HCT116 (cell line): ENCODE measurements at regions not wholly inside any gene's neighbourhood (a gene's known extent, or its start where the extent isn't known, plus 50 kb on each side); places are given as distances from the start of the nearest gene placed in this dataset.

Source experiments
- ATAC-seq: fragments of 200-7000 bp; cut with Tn5 transposase; 2 replicates; pipeline ENCODE4 v1.9.1; 2020; ENCODE audit warnings: mild to moderate bottlenecking, moderate library complexity
- BruUV-seq: library from RNA; stranded (reverse); fragments of 400-500 nt; replicated peaks from 2 replicates; lab custom pipeline; 2021; lab: Mats Ljungman, UMichigan
- CTCF ChIA-PET: fragments of 300-600 bp; sonication (Branson Sonifier 250); formaldehyde crosslinking; loops from one replicate; lab custom pipeline; 2021; ENCODE audit warnings: antibody characterized with exemption; lab: Charles Lee
- POLR2A ChIA-PET: fragments of 300-600, 350-600 bp; sonication (Branson Sonifier 250); formaldehyde crosslinking; loops from one replicate; lab custom pipeline; 2021; ENCODE audit warnings: antibody characterized with exemption; lab: Charles Lee
- RAD21 ChIA-PET, 2 experiments: fragments of 300-600 bp; sonication (Branson Sonifier 250); formaldehyde crosslinking; loops; one replicate each; lab custom pipeline; 2023; ENCODE audit warnings: low total read pairs in 2 of 2; ENCODE audit not compliant: uncharacterized antibody in 2 of 2, unreplicated experiment in 2 of 2, low non-redundant PET in 1 of 2; lab: Charles Lee
- DNase-seq: peaks from one replicate; pipeline ENCODE4 v3.0.0-alpha.2; 2010; ENCODE audit warnings: low read depth, low spot score
- H2AFZ ChIP-seq: fragments of 200-600 bp; shearing (Covaris generic), sonication (generic); 2 replicates; pipeline ENCODE4 v1.6.1; 2017; ENCODE audit warnings: low read depth, mixed run types, mixed read lengths, antibody characterized with exemption, low read length; ENCODE audit not compliant: poor library complexity, severe bottlenecking
- H3K27ac ChIP-seq: 2 replicates; pipeline ENCODE4 v1.5.1; 2012; ENCODE audit warnings: low read depth, low read length
- H3K27me3 ChIP-seq: fragments of 200-600 bp; sonication (generic); 2 replicates; pipeline ENCODE4 v1.6.1; 2016; ENCODE audit warnings: mixed run types, low read length, mixed read lengths; ENCODE audit not compliant: insufficient read depth
- H3K36me3 ChIP-seq, 2 experiments: fragments of 200-500 bp in 1 of 2; fragments of 200-600 bp in 1 of 2; sonication (Bioruptor generic) in 1 of 2; sonication (generic) in 1 of 2; 2 replicates each; pipeline versions ENCODE4 v1.5.1 to v1.6.1; 2014 to 2016; ENCODE audit warnings: low read length in 2 of 2, inconsistent platforms in 1 of 2, mixed read lengths in 1 of 2, mixed run types in 1 of 2; ENCODE audit not compliant: insufficient read depth in 2 of 2, control insufficient read depth in 1 of 2
- H3K4me1 ChIP-seq, 2 experiments: fragments of 200-600 bp in 1 of 2; sonication (generic) in 1 of 2; 2 replicates each; pipeline versions ENCODE4 v1.5.1 to v1.6.1; 2012 to 2017; ENCODE audit warnings: low read length in 2 of 2, inconsistent platforms in 1 of 2, mild to moderate bottlenecking in 1 of 2, mixed read lengths in 1 of 2, mixed run types in 1 of 2, moderate library complexity in 1 of 2; ENCODE audit not compliant: insufficient read depth in 2 of 2, control insufficient read depth in 1 of 2
- H3K4me2 ChIP-seq: fragments of 200-600 bp; sonication (generic); 2 replicates; pipeline ENCODE4 v1.6.1; 2017; ENCODE audit warnings: mixed run types, low read length, mixed read lengths
- H3K4me3 ChIP-seq, 2 experiments: fragments of 200-600 bp in 1 of 2; sonication (generic) in 1 of 2; replicated peaks in 1 of 2; 2 replicates each; pipeline ENCODE4 v1.5.1; 2011 to 2016; ENCODE audit warnings: low read length in 2 of 2, control low read depth in 1 of 2, low read depth in 1 of 2, mild to moderate bottlenecking in 1 of 2, mixed read lengths in 1 of 2, mixed run types in 1 of 2
- H3K79me2 ChIP-seq: fragments of 200-600 bp; sonication (generic); 2 replicates; pipeline ENCODE4 v1.6.1; 2017; ENCODE audit warnings: mild to moderate bottlenecking, mixed run types, low read length, moderate library complexity, mixed read lengths; ENCODE audit not compliant: insufficient read depth
- H3K9ac ChIP-seq: fragments of 200-600 bp; sonication (generic); 2 replicates; pipeline ENCODE4 v1.6.1; 2016; ENCODE audit warnings: low read length, mixed read lengths
- H3K9me2 ChIP-seq: fragments of 200-600 bp; sonication (generic), shearing (Covaris generic); 2 replicates; pipeline ENCODE4 v1.6.1; 2017; ENCODE audit warnings: mixed run types, mild to moderate bottlenecking, moderate library complexity; ENCODE audit not compliant: insufficient read depth
- H3K9me3 ChIP-seq, 2 experiments: fragments of 200-500 bp in 1 of 2; fragments of 200-600 bp in 1 of 2; sonication (Bioruptor generic) in 1 of 2; sonication (generic) in 1 of 2; 2 replicates each; pipeline ENCODE4 v1.6.1; 2014 to 2017; ENCODE audit warnings: low read length in 2 of 2, mixed read lengths in 2 of 2, inconsistent platforms in 1 of 2, low read depth in 1 of 2, mild to moderate bottlenecking in 1 of 2, mixed run types in 1 of 2, moderate library complexity in 1 of 2; ENCODE audit not compliant: control insufficient read depth in 1 of 2, insufficient read depth in 1 of 2
- H4K20me1 ChIP-seq: fragments of 200-600 bp; sonication (generic), shearing (Covaris generic); 2 replicates; pipeline ENCODE4 v1.6.1; 2017; ENCODE audit warnings: mixed run types, mild to moderate bottlenecking, moderate library complexity; ENCODE audit not compliant: insufficient read depth
- ATF3 ChIP-seq: IDR thresholded peaks from 2 replicates; pipeline ENCODE4 v1.6.1; 2012
- CBX3 ChIP-seq: IDR thresholded peaks from 2 replicates; pipeline ENCODE4 v1.6.1; 2012; ENCODE audit warnings: low read depth
- CEBPB ChIP-seq: IDR thresholded peaks from 2 replicates; pipeline ENCODE4 v1.6.1; 2012; ENCODE audit warnings: low read depth
- CTCF ChIP-seq, 3 experiments: fragments of 200-600 bp in 1 of 3; sonication (generic) in 1 of 3; IDR thresholded peaks in 2 of 3; conservative IDR thresholded peaks in 1 of 3; 2 replicates each; pipeline ENCODE4 v1.5.1; 2012 to 2017; ENCODE audit warnings: low read depth in 2 of 3, low read length in 2 of 3, antibody characterized with exemption in 1 of 3, borderline replicate concordance in 1 of 3, control low read depth in 1 of 3, mild to moderate bottlenecking in 1 of 3, mixed read lengths in 1 of 3, mixed run types in 1 of 3, moderate library complexity in 1 of 3; ENCODE audit not compliant: insufficient read depth in 1 of 3
- EGR1 ChIP-seq: IDR thresholded peaks from 2 replicates; pipeline ENCODE4 v1.6.1; 2012; ENCODE audit warnings: low read depth
- ELF1 ChIP-seq: IDR thresholded peaks from 2 replicates; pipeline ENCODE4 v1.6.1; 2012; ENCODE audit warnings: low read depth, borderline replicate concordance
- EZH2 ChIP-seq: fragments of 200-600 bp; sonication (generic); IDR thresholded peaks from 2 replicates; pipeline ENCODE4 v1.6.1; 2017; ENCODE audit warnings: antibody characterized with exemption, mixed run types
- FOSL1 ChIP-seq: IDR thresholded peaks from 2 replicates; pipeline ENCODE4 v1.6.1; 2012; ENCODE audit warnings: low read depth
- JUND ChIP-seq: IDR thresholded peaks from 2 replicates; pipeline ENCODE4 v1.6.1; 2012
- POLR2A ChIP-seq: IDR thresholded peaks from 2 replicates; pipeline ENCODE4 v1.7.0; 2011; ENCODE audit warnings: borderline replicate concordance; ENCODE audit not compliant: insufficient read depth, insufficient read length; ENCODE audit errors: extremely low read depth
- POLR2AphosphoS5 ChIP-seq: IDR thresholded peaks from 2 replicates; pipeline ENCODE4 v1.6.1; 2011; ENCODE audit warnings: mild to moderate bottlenecking, low read depth, low read length, moderate library complexity
- RAD21 ChIP-seq: IDR thresholded peaks from 2 replicates; pipeline ENCODE4 v1.6.1; 2012; ENCODE audit warnings: low read depth, mild to moderate bottlenecking
- REST ChIP-seq: IDR thresholded peaks from 2 replicates; pipeline ENCODE4 v1.6.1; 2012; ENCODE audit warnings: low read depth
- SP1 ChIP-seq: IDR thresholded peaks from 2 replicates; pipeline ENCODE4 v1.6.1; 2012; ENCODE audit warnings: low read depth
- SRF ChIP-seq: IDR thresholded peaks from 2 replicates; pipeline ENCODE4 v1.6.1; 2012; ENCODE audit warnings: low read depth
- ZBTB33 ChIP-seq: IDR thresholded peaks from 2 replicates; pipeline ENCODE4 v1.6.1; 2011; ENCODE audit warnings: mild to moderate bottlenecking, low read length, moderate library complexity; ENCODE audit not compliant: insufficient replicate concordance; ENCODE audit errors: extremely low read depth
- intact Hi-C: fragments of 100-400 bp; cut with micrococcal nuclease; formaldehyde crosslinking; loops from 2 replicates; pipeline ENCODE4 v1.10.0; 2022

GRCh38 chr22:22374163-22374562 lies 129.6 kb downstream of the VPREB1 start:
- TF ChIP-seq POLR2A (no peak), JUND (no peak), EZH2 (no peak), ELF1 (no peak), FOSL1 (no peak), SRF (no peak), CEBPB (no peak), CTCF (IDR thresholded peaks at IDR 0.05 in 2 of 3, conservative IDR thresholded peaks at IDR 0.05 in 1 of 3; ENCODE audit: borderline replicate concordance in 1 of 3, insufficient read depth in 1 of 3, low read depth in 2 of 3, low read length in 2 of 3) (no peak), RAD21 (no peak), CBX3 (no peak), ATF3 (no peak), POLR2AphosphoS5 (no peak), EGR1 (no peak), ZBTB33 (no peak), REST (no peak), SP1 (no peak)
- no peak for DNase-seq
- Histone ChIP-seq H3K4me1 (no peaks in the 10 kb centered on the region), H3K9me3 (no peaks in the 10 kb centered on the region), H3K79me2 (no peaks in the 10 kb centered on the region), H3K27me3 (peaks cover 11% of the 10 kb centered on the region), H3K9ac (no peak overlapping the region), H3K27ac (no peak overlapping the region), H3K4me3 (no peak overlapping the region), H4K20me1 (no peaks in the 10 kb centered on the region), H3K36me3 (no peaks in the 10 kb centered on the region), H2AFZ (no peak overlapping the region), H3K4me2 (no peak overlapping the region), H3K9me2 (no peaks in the 10 kb centered on the region)
- POLR2A ChIA-PET: no interaction called here
- RAD21 ChIA-PET: no interaction called here
- no TSS peak for BruUV-seq
- intact Hi-C loops: no loop called here
- CTCF ChIA-PET: no interaction called here
- ATAC-seq: no peak
